OCI-LY1 (cell line): ENCODE measurements at regions not wholly inside any gene's neighbourhood (a gene's known extent, or its start where the extent isn't known, plus 50 kb on each side); places are given as distances from the start of the nearest gene placed in this dataset.

Experiments
- H2AFZ ChIP-seq: fragments of 200-600 bp; sonication (generic), shearing (Covaris generic); 2 replicates; pipeline ENCODE4 v1.6.0; 2014; ENCODE audit warnings: antibody characterized with exemption, mild to moderate bottlenecking, low read length
- H3F3A ChIP-seq: fragments of 200-600 bp; sonication (generic), shearing (Covaris generic); 2 replicates; pipeline ENCODE4 v1.6.0; 2014; ENCODE audit warnings: mild to moderate bottlenecking, antibody characterized with exemption, low read length, moderate library complexity; ENCODE audit not compliant: insufficient read depth
- H3K27ac ChIP-seq: fragments of 200-600 bp; sonication (generic); 2 replicates; pipeline ENCODE4 v1.5.1; 2014; ENCODE audit warnings: low read length, mixed run types, mild to moderate bottlenecking, low read depth; ENCODE audit not compliant: poor library complexity, severe bottlenecking
- H3K27me3 ChIP-seq: fragments of 200-600 bp; sonication (generic); 2 replicates; pipeline ENCODE4 v1.6.0; 2014; ENCODE audit warnings: antibody characterized with exemption, mild to moderate bottlenecking, low read length, moderate library complexity; ENCODE audit not compliant: insufficient read depth
- H3K36me3 ChIP-seq: fragments of 200-600 bp; sonication (generic); 2 replicates; pipeline ENCODE4 v1.6.1; 2014; ENCODE audit warnings: mild to moderate bottlenecking, antibody characterized with exemption, low read length, moderate library complexity, mixed read lengths; ENCODE audit not compliant: insufficient read depth
- H3K4me1 ChIP-seq: fragments of 200-600 bp; sonication (generic); 2 replicates; pipeline ENCODE4 v1.5.1; 2014; ENCODE audit warnings: mild to moderate bottlenecking, low read length, moderate library complexity; ENCODE audit not compliant: insufficient read depth, severe bottlenecking
- H3K4me2 ChIP-seq: fragments of 200-600 bp; sonication (generic), shearing (Covaris generic); 2 replicates; pipeline ENCODE4 v1.6.1; 2014; ENCODE audit warnings: low read length
- H3K4me3 ChIP-seq: fragments of 200-600 bp; sonication (generic); 2 replicates; pipeline ENCODE4 v1.5.1; 2014; ENCODE audit warnings: low read length, low read depth, mild to moderate bottlenecking, mixed read lengths; ENCODE audit not compliant: poor library complexity, severe bottlenecking
- H3K79me2 ChIP-seq: fragments of 200-600 bp; shearing (Covaris generic); 2 replicates; pipeline ENCODE4 v1.6.1; 2016; ENCODE audit warnings: mixed run types, low read length, mixed read lengths; ENCODE audit not compliant: insufficient read depth
- H3K9ac ChIP-seq: fragments of 200-600 bp; sonication (generic), shearing (Covaris generic); 2 replicates; pipeline ENCODE4 v1.6.1; 2014; ENCODE audit warnings: mild to moderate bottlenecking, low read length, mixed read lengths
- H3K9me2 ChIP-seq: fragments of 200-600 bp; sonication (generic), shearing (Covaris generic); 2 replicates; pipeline ENCODE4 v1.6.1; 2014; ENCODE audit warnings: low read depth, mild to moderate bottlenecking, low read length, mixed read lengths
- H3K9me3 ChIP-seq: fragments of 200-600 bp; shearing (Covaris generic); 2 replicates; pipeline ENCODE4 v1.6.1; 2014; ENCODE audit warnings: low read length, mixed read lengths
- H4K20me1 ChIP-seq: fragments of 200-600 bp; sonication (generic), shearing (Covaris generic); 2 replicates; pipeline ENCODE4 v1.6.0; 2016; ENCODE audit warnings: mild to moderate bottlenecking, low read length; ENCODE audit not compliant: insufficient read depth
- EZH2 ChIP-seq: fragments of 200-600 bp; sonication (generic), shearing (Covaris generic); IDR thresholded peaks from 2 replicates; pipeline ENCODE4 v1.8.0; 2017; ENCODE audit warnings: borderline replicate concordance, mixed run types, mild to moderate bottlenecking, antibody characterized with exemption, low read length, moderate library complexity, mixed read lengths
- TF ChIP-seq, protein P1 (sequence below): fragments of 200-600 bp; sonication (generic), shearing (Covaris generic); IDR thresholded peaks from 2 replicates; pipeline ENCODE4 v1.5.1; 2017; ENCODE audit warnings: mild to moderate bottlenecking, antibody characterized with exemption, low read length, moderate library complexity, mixed read lengths

GRCh38 chr2:147174824-147175254 is 670.0 kb upstream of the ACVR2A start:
- no peak for TF ChIP-seq EZH2
- TF ChIP-seq, protein P1, sequence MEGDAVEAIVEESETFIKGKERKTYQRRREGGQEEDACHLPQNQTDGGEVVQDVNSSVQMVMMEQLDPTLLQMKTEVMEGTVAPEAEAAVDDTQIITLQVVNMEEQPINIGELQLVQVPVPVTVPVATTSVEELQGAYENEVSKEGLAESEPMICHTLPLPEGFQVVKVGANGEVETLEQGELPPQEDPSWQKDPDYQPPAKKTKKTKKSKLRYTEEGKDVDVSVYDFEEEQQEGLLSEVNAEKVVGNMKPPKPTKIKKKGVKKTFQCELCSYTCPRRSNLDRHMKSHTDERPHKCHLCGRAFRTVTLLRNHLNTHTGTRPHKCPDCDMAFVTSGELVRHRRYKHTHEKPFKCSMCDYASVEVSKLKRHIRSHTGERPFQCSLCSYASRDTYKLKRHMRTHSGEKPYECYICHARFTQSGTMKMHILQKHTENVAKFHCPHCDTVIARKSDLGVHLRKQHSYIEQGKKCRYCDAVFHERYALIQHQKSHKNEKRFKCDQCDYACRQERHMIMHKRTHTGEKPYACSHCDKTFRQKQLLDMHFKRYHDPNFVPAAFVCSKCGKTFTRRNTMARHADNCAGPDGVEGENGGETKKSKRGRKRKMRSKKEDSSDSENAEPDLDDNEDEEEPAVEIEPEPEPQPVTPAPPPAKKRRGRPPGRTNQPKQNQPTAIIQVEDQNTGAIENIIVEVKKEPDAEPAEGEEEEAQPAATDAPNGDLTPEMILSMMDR, result no peak
- no peak overlapping the region for H3K9ac ChIP-seq

DNA sequence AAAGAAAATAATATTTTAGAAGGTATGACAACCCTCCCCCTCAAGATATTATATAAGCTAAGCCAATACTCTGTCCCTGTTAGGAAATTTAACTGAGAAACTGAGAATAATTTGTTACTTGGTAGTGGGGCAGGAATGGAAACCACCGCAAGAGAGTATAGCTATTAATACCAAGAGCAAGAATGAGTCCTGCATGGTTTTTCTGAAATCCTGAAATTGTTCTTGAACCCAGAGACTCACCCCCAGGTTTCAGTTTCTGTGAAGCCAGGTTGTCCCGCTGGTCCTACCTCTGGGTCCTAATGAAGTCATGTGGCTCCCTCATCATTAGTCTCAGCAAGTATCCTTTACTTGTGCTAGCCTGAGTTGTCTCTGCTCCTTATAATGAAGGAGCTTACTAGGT is 671.0 kb upstream of the ACVR2A start:
- Histone ChIP-seq H3K4me2 (no peak overlapping the region), H3K4me3 (no peak overlapping the region), H3K27me3 (no peaks in the 10 kb centered on the region), H3K9me2 (no peaks in the 10 kb centered on the region), H3K9ac (no peak overlapping the region), H3K79me2 (no peaks in the 10 kb centered on the region), H3K9me3 (no peaks in the 10 kb centered on the region), H4K20me1 (no peaks in the 10 kb centered on the region), H3K27ac (no peak overlapping the region), H3K4me1 (no peaks in the 10 kb centered on the region), H3F3A (no peaks in the 10 kb centered on the region), H3K36me3 (no peaks in the 10 kb centered on the region), H2AFZ (no peak overlapping the region)
- TF ChIP-seq, protein P1, result no peak
- no peak for TF ChIP-seq EZH2

More at GRCh38 chr2:147174824-147175254, 670.0 kb upstream of the ACVR2A start:
- H3K36me3 ChIP-seq, result no peaks in the 10 kb centered on the region
- H3K27ac ChIP-seq, result no peak overlapping the region
- H4K20me1 ChIP-seq, result no peaks in the 10 kb centered on the region
- no peak overlapping the region for H3K4me3 ChIP-seq
- H3K27me3 ChIP-seq, result no peaks in the 10 kb centered on the region
- H2AFZ ChIP-seq, result no peak overlapping the region
- no peaks in the 10 kb centered on the region for H3K9me3 ChIP-seq
- no peaks in the 10 kb centered on the region for H3K9me2 ChIP-seq
- H3K4me2 ChIP-seq, result no peak overlapping the region
- H3K79me2 ChIP-seq, result no peaks in the 10 kb centered on the region
- H3K4me1 ChIP-seq, result no peaks in the 10 kb centered on the region
- H3F3A ChIP-seq, result no peaks in the 10 kb centered on the region

- H3K4me1 ChIP-seq, result no peaks in the 10 kb centered on the region
- no peak overlapping the region for H3K4me2 ChIP-seq
- TF ChIP-seq EZH2, result no peak
- TF ChIP-seq, protein P1, result no peak
- no peak overlapping the region for H2AFZ ChIP-seq
- no peaks in the 10 kb centered on the region for H3F3A ChIP-seq
- no peak overlapping the region for H3K4me3 ChIP-seq
- no peaks in the 10 kb centered on the region for H3K36me3 ChIP-seq
- no peaks in the 10 kb centered on the region for H4K20me1 ChIP-seq
- no peaks in the 10 kb centered on the region for H3K27me3 ChIP-seq
- no peak overlapping the region for H3K9ac ChIP-seq
- no peak overlapping the region for H3K27ac ChIP-seq
- no peaks in the 10 kb centered on the region for H3K9me3 ChIP-seq
- no peaks in the 10 kb centered on the region for H3K9me2 ChIP-seq
- no peaks in the 10 kb centered on the region for H3K79me2 ChIP-seq
Measured at GRCh38 chr2:147173189-147173581, 671.6 kb upstream of the ACVR2A start.
